ENCODE measurements at regions not wholly inside any gene's neighbourhood (a gene's known extent, or its start where the extent isn't known, plus 50 kb on each side); places are given as distances from the start of the nearest gene placed in this dataset.

DNA sequence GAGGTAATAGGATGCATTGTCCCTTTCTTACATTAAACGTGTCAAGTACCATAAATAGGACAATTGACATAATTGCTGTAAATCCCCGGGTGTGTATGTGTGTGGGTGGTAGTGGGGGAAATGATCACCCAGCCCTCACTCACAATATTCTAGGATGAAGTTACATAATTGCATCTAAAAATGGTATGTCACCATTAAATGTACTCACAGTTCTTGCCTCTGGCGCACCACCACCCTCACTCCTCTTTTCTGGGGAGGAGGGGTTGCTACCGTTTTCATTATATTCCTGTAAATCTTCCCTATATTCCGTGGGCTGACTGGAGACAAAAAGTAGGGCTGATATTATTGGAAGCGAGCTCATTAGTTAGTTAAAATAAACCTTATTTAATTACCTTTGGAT lies 563.8 kb downstream of the TLR4 start:
- TF ChIP-seq, protein P1, sequence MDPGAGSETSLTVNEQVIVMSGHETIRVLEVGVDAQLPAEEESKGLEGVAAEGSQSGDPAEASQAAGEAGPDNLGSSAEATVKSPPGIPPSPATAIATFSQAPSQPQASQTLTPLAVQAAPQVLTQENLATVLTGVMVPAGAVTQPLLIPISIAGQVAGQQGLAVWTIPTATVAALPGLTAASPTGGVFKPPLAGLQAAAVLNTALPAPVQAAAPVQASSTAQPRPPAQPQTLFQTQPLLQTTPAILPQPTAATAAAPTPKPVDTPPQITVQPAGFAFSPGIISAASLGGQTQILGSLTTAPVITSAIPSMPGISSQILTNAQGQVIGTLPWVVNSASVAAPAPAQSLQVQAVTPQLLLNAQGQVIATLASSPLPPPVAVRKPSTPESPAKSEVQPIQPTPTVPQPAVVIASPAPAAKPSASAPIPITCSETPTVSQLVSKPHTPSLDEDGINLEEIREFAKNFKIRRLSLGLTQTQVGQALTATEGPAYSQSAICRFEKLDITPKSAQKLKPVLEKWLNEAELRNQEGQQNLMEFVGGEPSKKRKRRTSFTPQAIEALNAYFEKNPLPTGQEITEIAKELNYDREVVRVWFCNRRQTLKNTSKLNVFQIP (CRISPR knock-in tag; IDR thresholded peaks at IDR 0.05; ENCODE audit: borderline replicate concordance, low read depth) = no peak
- no peak for TF ChIP-seq ARNTL (CRISPR knock-in tag; IDR thresholded peaks at IDR 0.05; ENCODE audit: borderline replicate concordance, low read depth)
- TF ChIP-seq BACH2 (CRISPR knock-in tag; IDR thresholded peaks at IDR 0.05; ENCODE audit: borderline replicate concordance) = no peak
